Liver (tissue), 3 donors: ENCODE measurements at regions not wholly inside any gene's neighbourhood (a gene's known extent, or its start where the extent isn't known, plus 50 kb on each side); places are given as distances from the start of the nearest gene placed in this dataset.

Source experiments
- GABPA ChIP-seq, 2 donors: IDR thresholded peaks in 1 of 2; conservative IDR thresholded peaks in 1 of 2; 2 replicates each; pipeline ENCODE4 v1.6.1; 2016; ENCODE audit warnings: antibody characterized with exemption in 2 of 2, mild to moderate bottlenecking in 1 of 2, moderate library complexity in 1 of 2
- JUND ChIP-seq, 2 donors: IDR thresholded peaks; 2 replicates each; pipeline ENCODE4 v1.6.1; 2016; ENCODE audit warnings: antibody characterized with exemption in 2 of 2
- YY1 ChIP-seq: IDR thresholded peaks from 2 replicates; pipeline ENCODE4 v1.6.1; 2016; ENCODE audit warnings: antibody characterized with exemption, mild to moderate bottlenecking
- TF ChIP-seq, protein P1 (sequence below): fragments of 150-350 bp; IDR thresholded peaks from 2 replicates; pipeline ENCODE4 v1.5.1; 2017; ENCODE audit warnings: improper control_type of control experiment, low read depth, low read length; ENCODE audit not compliant: missing input control
- TF ChIP-seq, protein P2 (sequence below): IDR thresholded peaks from 2 replicates; pipeline ENCODE4 v1.6.1; 2016; ENCODE audit warnings: antibody characterized with exemption
- donor health status: healthy.
- donor health status: healthy.

DNA sequence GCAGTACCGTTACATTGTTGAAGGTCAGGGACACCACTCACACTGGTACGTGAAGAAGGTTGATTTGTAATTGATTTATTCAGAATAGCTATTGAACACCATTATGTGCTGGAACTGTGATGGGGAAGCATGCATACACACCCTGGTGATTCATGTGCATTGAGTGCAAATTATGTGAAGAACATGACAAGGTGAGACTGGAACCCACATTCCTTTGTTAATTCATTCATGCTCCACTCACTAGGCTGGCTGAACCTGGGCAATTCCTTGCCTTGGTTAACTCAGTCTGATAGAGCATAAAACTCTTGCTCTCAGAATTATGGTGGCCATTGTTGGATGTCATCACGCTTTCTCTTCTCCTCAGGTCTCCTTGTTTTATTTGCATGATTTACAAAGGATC lies 67.3 kb upstream of the TPK1 start:
- TF ChIP-seq, protein P1, sequence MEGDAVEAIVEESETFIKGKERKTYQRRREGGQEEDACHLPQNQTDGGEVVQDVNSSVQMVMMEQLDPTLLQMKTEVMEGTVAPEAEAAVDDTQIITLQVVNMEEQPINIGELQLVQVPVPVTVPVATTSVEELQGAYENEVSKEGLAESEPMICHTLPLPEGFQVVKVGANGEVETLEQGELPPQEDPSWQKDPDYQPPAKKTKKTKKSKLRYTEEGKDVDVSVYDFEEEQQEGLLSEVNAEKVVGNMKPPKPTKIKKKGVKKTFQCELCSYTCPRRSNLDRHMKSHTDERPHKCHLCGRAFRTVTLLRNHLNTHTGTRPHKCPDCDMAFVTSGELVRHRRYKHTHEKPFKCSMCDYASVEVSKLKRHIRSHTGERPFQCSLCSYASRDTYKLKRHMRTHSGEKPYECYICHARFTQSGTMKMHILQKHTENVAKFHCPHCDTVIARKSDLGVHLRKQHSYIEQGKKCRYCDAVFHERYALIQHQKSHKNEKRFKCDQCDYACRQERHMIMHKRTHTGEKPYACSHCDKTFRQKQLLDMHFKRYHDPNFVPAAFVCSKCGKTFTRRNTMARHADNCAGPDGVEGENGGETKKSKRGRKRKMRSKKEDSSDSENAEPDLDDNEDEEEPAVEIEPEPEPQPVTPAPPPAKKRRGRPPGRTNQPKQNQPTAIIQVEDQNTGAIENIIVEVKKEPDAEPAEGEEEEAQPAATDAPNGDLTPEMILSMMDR, result no peak
- TF ChIP-seq GABPA (IDR thresholded peaks at IDR 0.05 in 1 of 2, conservative IDR thresholded peaks at IDR 0.05 in 1 of 2), result no peak
- TF ChIP-seq, protein P2, sequence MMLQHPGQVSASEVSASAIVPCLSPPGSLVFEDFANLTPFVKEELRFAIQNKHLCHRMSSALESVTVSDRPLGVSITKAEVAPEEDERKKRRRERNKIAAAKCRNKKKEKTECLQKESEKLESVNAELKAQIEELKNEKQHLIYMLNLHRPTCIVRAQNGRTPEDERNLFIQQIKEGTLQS, result no peak
- no peak for TF ChIP-seq YY1
- TF ChIP-seq JUND (IDR thresholded peaks at IDR 0.05), result no peak
